HG03457 (cell line): ENCODE measurements at regions not wholly inside any gene's neighbourhood (a gene's known extent, or its start where the extent isn't known, plus 50 kb on each side); places are given as distances from the start of the nearest gene placed in this dataset.
"Not testable (repeated sequence)": the region's sequence is repeated elsewhere in the genome, so short reads cannot be mapped to it uniquely, and the experiment has no call there.

Source experiments
- ATAC-seq: cut with Tn5 transposase; IDR thresholded peaks from one replicate; pipeline ENCODE4 v1.9.1; 2021; ENCODE audit warnings: moderate number of reproducible peaks; ENCODE audit not compliant: unreplicated experiment

- ATAC-seq = not testable (repeated sequence)
Measured at GRCh38 chr7:67358738-67359137, 362.1 kb downstream of the TYW1 start.

GRCh38 chr7:67359900-67360299 lies 363.3 kb downstream of the TYW1 start:
- ATAC-seq = no peak

- ATAC-seq = no peak
Measured at GRCh38 chr7:67361150-67361549, 364.5 kb downstream of the TYW1 start.

DNA sequence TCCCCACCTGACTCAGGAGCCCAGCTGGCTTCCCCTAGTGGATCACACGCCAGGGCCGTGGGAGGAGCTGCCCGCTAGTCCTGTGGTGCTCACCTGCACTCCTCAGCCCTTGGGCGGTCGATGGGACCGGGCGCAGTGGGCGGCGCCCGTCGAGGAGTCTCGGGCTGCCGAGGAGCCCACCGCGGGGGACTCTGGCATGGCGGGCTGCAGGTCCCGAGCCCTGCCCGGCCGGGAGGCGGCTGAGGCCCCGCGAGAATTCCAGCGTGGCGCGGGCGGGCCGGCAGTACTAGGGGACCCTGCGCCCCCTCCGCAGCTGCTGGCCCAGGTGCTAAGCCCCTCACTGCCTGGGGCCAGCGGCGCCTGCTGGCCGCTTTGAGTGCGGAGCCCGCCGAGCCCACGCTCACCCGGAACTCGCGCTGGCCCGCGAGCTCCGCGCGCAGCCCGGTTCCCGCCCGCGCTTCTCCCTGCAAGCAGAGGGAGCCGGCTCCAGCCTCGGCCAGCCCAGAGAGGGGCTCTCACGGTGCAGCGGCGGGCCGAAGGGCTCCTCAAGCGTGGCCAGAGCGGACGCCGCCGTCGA lies 367.9 kb downstream of the TYW1 start:
- ATAC-seq = no peak

DNA sequence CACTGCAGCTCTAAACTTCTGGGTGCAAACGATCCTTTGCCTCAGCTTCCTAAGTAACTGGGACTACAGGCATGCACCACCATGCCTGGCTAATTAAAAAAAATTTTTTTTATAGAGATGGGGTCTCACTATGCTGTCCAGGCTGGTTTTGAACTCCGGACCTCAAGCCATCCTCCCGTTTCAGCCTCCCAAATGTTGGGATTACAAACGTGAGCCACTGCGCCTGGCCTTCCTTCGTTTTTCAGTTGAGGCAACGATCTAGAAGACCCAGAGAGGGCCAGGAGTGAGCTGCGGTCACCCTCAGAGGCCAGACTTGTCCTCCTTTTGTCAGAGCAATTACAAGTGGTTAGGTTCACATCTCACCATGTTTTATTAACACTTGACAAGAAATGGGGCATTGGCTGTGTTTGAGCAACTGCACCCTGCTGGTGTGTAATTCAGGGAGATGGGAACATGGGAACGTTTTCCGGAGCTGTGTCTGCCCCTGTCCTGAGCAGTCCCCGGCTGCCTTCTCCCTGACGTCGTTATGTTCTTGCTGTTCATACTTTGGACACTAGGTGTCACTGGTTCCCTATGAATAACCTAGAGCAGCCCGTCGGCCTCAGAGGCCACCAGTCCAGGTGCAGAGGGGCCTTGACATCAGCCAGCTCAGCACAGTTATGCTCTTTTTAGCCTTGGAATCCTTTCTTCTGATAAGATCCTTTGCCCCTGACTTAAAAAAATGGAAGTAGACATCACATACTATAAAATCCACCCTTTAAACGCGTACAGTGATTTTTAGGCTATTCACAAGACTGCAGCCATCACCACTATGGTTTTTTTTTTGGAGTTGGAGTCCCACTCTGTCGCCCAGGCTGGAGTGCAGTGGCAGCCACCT lies 375.0 kb downstream of the TYW1 start:
- ATAC-seq = no peak

GRCh38 chr7:67373389-67373788 lies 376.8 kb downstream of the TYW1 start:
- ATAC-seq = not testable (repeated sequence)

DNA sequence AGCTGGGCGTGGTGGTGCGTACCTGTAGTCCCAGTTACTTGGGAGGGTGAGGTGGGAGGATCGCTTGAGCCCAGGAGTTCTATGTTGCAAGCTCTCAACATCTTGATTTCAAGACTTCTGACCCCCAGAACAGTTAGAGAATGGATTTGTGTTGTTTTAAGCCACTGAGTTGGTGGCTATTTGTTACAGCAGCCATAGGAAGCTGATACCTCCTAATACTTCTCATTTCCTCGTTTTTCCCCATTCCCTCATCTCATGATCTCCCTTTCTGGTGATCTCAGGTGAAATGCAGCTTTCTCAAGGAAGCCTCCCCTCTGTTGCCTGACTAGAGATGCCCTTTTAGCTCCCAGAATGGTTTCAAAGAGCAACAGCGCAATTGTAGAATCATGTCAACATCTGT lies 378.8 kb downstream of the TYW1 start:
- no peak for ATAC-seq

DNA sequence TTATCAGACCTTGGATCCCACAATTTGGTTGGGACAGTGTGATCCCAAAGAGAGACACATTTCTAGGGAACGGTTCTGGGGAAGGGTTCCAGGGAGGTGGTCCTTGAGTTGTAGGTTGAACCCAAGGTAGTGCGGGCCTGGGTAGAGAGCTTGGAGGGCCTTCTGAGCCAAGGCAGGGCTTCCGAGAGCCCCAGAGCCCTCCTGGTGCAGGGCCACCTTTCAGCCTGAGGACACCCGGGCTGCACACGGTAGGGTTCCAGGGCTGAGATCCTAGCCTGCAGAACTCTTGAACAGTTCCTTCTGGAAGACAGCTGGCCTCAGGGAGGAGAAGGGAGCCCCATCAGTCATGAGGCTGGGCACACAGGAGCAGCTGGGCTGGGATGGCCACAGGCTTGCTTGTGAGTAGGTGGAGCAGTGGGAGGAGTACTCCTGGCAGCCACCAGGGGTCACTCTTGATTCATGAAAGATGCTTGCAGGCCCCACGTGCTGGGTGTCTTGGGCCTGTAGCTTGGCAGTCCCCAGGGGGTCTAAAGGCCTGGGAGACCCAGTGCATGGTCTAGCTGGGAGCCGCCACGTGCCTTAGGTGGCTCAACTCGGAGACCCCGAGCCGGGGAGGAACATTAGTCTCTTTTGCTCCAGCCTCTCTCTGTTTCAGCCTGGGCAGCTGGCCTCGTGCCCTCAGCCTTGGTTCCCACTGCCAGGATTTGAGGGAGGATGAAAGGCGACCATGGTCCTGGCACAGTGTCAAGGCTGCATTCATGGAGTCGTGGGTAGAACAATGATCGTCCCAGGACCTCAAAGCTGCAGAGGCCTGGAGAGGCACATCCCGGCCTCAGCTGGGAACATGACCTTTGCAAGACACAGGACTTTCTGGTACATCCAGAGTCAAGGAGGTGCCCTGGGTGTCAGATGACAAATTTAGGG lies 381.6 kb downstream of the TYW1 start:
- ATAC-seq = no peak

GRCh38 chr7:67380326-67380725 lies 383.7 kb downstream of the TYW1 start:
- ATAC-seq = no peak

GRCh38 chr7:67380858-67381257 lies 384.2 kb downstream of the TYW1 start:
- ATAC-seq = no peak

DNA sequence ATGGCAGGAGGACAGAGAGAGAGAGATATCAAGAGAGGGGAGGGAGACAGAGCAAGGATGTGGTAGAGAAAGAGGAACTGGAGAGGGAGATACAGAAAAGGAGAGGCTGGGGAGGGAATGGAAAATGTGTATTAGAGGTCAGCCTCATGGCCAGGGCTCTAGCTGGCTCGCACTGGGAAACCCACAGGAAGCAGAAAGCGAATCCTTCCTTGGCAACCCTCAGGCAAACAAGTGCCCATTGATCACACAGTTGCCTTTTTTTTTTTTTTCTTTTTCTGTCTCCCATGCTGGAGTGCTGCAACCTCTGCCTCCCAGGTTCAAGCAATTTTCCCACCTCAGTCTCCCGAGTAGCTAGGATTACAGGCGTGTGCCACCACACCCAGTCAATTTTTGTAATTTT lies 391.2 kb downstream of the TYW1 start:
- no peak for ATAC-seq

- no peak for ATAC-seq
Measured at GRCh38 chr7:67391168-67391567, 394.5 kb downstream of the TYW1 start.

- no peak for ATAC-seq
Measured at GRCh38 chr7:67392596-67393438, 396.2 kb downstream of the TYW1 start.

DNA sequence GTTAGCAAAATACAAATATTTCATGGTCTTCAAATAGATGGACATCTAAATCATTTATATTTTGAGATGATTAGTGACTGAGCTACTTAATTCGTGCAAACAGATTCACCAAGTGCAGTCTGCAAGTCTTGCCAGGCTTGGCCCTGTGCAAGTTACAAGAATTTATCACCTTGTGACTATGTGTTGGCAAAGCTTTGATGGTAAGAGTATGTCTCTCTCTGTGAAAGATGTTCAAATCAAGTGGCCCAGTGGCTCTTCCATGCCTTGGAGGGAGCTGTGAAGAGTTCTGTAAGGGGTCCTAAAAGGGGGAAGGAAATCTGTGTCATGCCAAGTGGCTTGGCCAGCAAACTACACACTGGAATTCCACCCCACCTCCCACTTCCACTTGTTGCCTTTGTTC lies 397.3 kb downstream of the TYW1 start:
- no peak for ATAC-seq

GRCh38 chr7:67398916-67399315 lies 402.3 kb downstream of the TYW1 start:
- ATAC-seq = no peak

DNA sequence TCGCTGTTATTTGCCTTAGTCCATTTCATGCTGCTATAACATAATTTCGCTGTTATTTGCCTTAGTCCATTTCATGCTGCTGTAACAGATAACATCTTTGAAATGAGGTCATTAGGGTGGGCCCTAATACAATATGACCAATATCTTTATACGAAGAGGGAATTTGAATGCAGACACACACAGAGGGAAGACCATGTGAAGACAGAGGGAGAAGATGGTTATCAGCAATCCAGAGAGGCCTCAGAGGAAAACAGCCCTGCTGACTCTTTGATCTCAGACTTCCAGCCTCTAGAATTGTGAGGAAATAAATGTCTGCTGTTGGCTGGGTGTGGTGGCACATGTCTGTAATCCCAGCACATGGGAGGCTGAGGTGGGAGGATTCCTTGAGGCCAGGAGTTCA lies 404.9 kb downstream of the TYW1 start:
- no peak for ATAC-seq

GRCh38 chr7:67402280-67402679 lies 405.6 kb downstream of the TYW1 start:
- no peak for ATAC-seq

GRCh38 chr7:67406976-67407375 lies 410.3 kb downstream of the TYW1 start:
- ATAC-seq = no peak

GRCh38 chr7:67407392-67408071 lies 410.9 kb downstream of the TYW1 start:
- no peak for ATAC-seq

DNA sequence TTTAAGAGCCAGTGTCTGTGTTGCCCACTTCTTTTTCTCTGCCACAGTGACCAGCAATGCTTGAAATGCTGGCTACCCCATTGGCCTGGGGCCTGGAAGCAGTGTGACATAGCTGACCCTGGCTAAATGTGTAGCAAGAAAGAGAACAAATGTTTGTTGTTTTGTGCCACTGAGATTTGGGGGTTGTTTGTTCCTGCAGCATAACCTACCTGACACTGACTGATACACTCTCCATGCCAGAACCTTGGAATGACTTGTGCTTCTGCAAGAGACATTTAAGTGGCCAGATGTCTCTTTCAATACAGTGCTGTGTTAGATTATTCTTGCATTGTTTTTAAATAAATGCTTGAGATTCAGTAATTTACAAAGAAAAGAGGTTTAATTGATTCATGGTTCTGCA lies 411.5 kb downstream of the TYW1 start:
- ATAC-seq = no peak
